ENCODE measurements at regions not wholly inside any gene's neighbourhood (a gene's known extent, or its start where the extent isn't known, plus 50 kb on each side); places are given as distances from the start of the nearest gene placed in this dataset.

- Histone ChIP-seq H3K9me3 (ENCODE audit: control insufficient read depth, insufficient read depth, low read length) (no peaks in the 10 kb centered on the region), H3K27ac (ENCODE audit: low read depth, low read length) (no peak overlapping the region), H3K27me3 (ENCODE audit: control insufficient read depth, insufficient read depth, low read length) (no peaks in the 10 kb centered on the region), H3K4me1 (ENCODE audit: control insufficient read depth, insufficient read depth, low read length) (no peaks in the 10 kb centered on the region), H3K36me3 (ENCODE audit: control insufficient read depth, insufficient read depth, low read length) (no peaks in the 10 kb centered on the region), H3K4me3 (ENCODE audit: low read depth, low read length) (no peak overlapping the region)
- 100% methylated on average over 4 of the region's 4 CpGs for WGBS (ENCODE audit: insufficient coverage)
- no peak for DNase-seq (ENCODE audit: low read depth in 4 of 6, low spot score in 6 of 6)
Observed at GRCh38 chr7:41065663-41066062, 637.2 kb downstream of the INHBA start.

GRCh38 chr7:41063116-41063515 is 639.8 kb downstream of the INHBA start:
- no peak overlapping the region for H3K4me3 ChIP-seq (ENCODE audit: low read depth, low read length)
- H3K27me3 ChIP-seq (ENCODE audit: control insufficient read depth, insufficient read depth, low read length): no peaks in the 10 kb centered on the region
- H3K4me1 ChIP-seq (ENCODE audit: control insufficient read depth, insufficient read depth, low read length): no peaks in the 10 kb centered on the region
- no peak for DNase-seq (ENCODE audit: low read depth in 4 of 6, low spot score in 6 of 6)
- H3K27ac ChIP-seq (ENCODE audit: low read depth, low read length): no peak overlapping the region
- WGBS (ENCODE audit: insufficient coverage): no CpG with 5 or more reads among the region's 4 CpGs
- H3K9me3 ChIP-seq (ENCODE audit: control insufficient read depth, insufficient read depth, low read length): no peaks in the 10 kb centered on the region
- H3K36me3 ChIP-seq (ENCODE audit: control insufficient read depth, insufficient read depth, low read length): no peaks in the 10 kb centered on the region

- H3K4me1 ChIP-seq (ENCODE audit: control insufficient read depth, insufficient read depth, low read length): no peaks in the 10 kb centered on the region
- no peaks in the 10 kb centered on the region for H3K9me3 ChIP-seq (ENCODE audit: control insufficient read depth, insufficient read depth, low read length)
- no peak overlapping the region for H3K27ac ChIP-seq (ENCODE audit: low read depth, low read length)
- no peaks in the 10 kb centered on the region for H3K36me3 ChIP-seq (ENCODE audit: control insufficient read depth, insufficient read depth, low read length)
- no peak overlapping the region for H3K4me3 ChIP-seq (ENCODE audit: low read depth, low read length)
- no peak for DNase-seq (ENCODE audit: low read depth in 4 of 6, low spot score in 6 of 6)
- no peaks in the 10 kb centered on the region for H3K27me3 ChIP-seq (ENCODE audit: control insufficient read depth, insufficient read depth, low read length)
- 97% methylated on average over 5 of the region's 6 CpGs for WGBS (ENCODE audit: insufficient coverage)
Observed at GRCh38 chr7:41060796-41061195, 642.1 kb downstream of the INHBA start.

- no peak for DNase-seq (ENCODE audit: low read depth in 4 of 6, low spot score in 6 of 6)
- Histone ChIP-seq H3K4me3 (ENCODE audit: low read depth, low read length) (no peak overlapping the region), H3K27ac (ENCODE audit: low read depth, low read length) (no peak overlapping the region), H3K27me3 (ENCODE audit: control insufficient read depth, insufficient read depth, low read length) (no peaks in the 10 kb centered on the region), H3K36me3 (ENCODE audit: control insufficient read depth, insufficient read depth, low read length) (no peaks in the 10 kb centered on the region), H3K4me1 (ENCODE audit: control insufficient read depth, insufficient read depth, low read length) (no peaks in the 10 kb centered on the region), H3K9me3 (ENCODE audit: control insufficient read depth, insufficient read depth, low read length) (no peaks in the 10 kb centered on the region)
- WGBS (ENCODE audit: insufficient coverage): no CpG with 5 or more reads among the region's 4 CpGs
Observed at GRCh38 chr7:41059796-41060195, 643.1 kb downstream of the INHBA start.

- no peaks in the 10 kb centered on the region for H3K9me3 ChIP-seq (ENCODE audit: control insufficient read depth, insufficient read depth, low read length)
- no peak overlapping the region for H3K27ac ChIP-seq (ENCODE audit: low read depth, low read length)
- DNase-seq (ENCODE audit: low read depth in 4 of 6, low spot score in 6 of 6): no peak
- 97% methylated on average over 4 of the region's 4 CpGs for WGBS (ENCODE audit: insufficient coverage)
- H3K4me3 ChIP-seq (ENCODE audit: low read depth, low read length): no peak overlapping the region
- no peaks in the 10 kb centered on the region for H3K4me1 ChIP-seq (ENCODE audit: control insufficient read depth, insufficient read depth, low read length)
- H3K36me3 ChIP-seq (ENCODE audit: control insufficient read depth, insufficient read depth, low read length): no peaks in the 10 kb centered on the region
- no peaks in the 10 kb centered on the region for H3K27me3 ChIP-seq (ENCODE audit: control insufficient read depth, insufficient read depth, low read length)
Observed at GRCh38 chr7:41058986-41059741, 643.7 kb downstream of the INHBA start.

- Histone ChIP-seq H3K36me3 (ENCODE audit: control insufficient read depth, insufficient read depth, low read length) (no peaks in the 10 kb centered on the region), H3K27ac (ENCODE audit: low read depth, low read length) (no peak overlapping the region), H3K9me3 (ENCODE audit: control insufficient read depth, insufficient read depth, low read length) (no peaks in the 10 kb centered on the region), H3K4me3 (ENCODE audit: low read depth, low read length) (no peak overlapping the region), H3K4me1 (ENCODE audit: control insufficient read depth, insufficient read depth, low read length) (peaks cover 3% of the 10 kb centered on the region), H3K27me3 (ENCODE audit: control insufficient read depth, insufficient read depth, low read length) (no peaks in the 10 kb centered on the region)
- peak in 3 of 6 donors; percentile 6 to 85 (median 45) for DNase-seq (ENCODE audit: low read depth in 4 of 6, low spot score in 6 of 6)
- 74% methylated on average over 9 of the region's 11 CpGs for WGBS (ENCODE audit: insufficient coverage)
Observed at GRCh38 chr7:41054960-41055661, 647.8 kb downstream of the INHBA start.

GRCh38 chr7:41053820-41054219 is 649.1 kb downstream of the INHBA start:
- H3K4me3 ChIP-seq (ENCODE audit: low read depth, low read length): no peak overlapping the region
- no peaks in the 10 kb centered on the region for H3K27me3 ChIP-seq (ENCODE audit: control insufficient read depth, insufficient read depth, low read length)
- no peak overlapping the region for H3K27ac ChIP-seq (ENCODE audit: low read depth, low read length)
- no peak for DNase-seq (ENCODE audit: low read depth in 4 of 6, low spot score in 6 of 6)
- no CpG with 5 or more reads among the region's 2 CpGs for WGBS (ENCODE audit: insufficient coverage)
- H3K36me3 ChIP-seq (ENCODE audit: control insufficient read depth, insufficient read depth, low read length): no peaks in the 10 kb centered on the region
- peaks cover 3% of the 10 kb centered on the region for H3K4me1 ChIP-seq (ENCODE audit: control insufficient read depth, insufficient read depth, low read length)
- H3K9me3 ChIP-seq (ENCODE audit: control insufficient read depth, insufficient read depth, low read length): no peaks in the 10 kb centered on the region

- no peaks in the 10 kb centered on the region for H3K27me3 ChIP-seq (ENCODE audit: control insufficient read depth, insufficient read depth, low read length)
- H3K4me1 ChIP-seq (ENCODE audit: control insufficient read depth, insufficient read depth, low read length): peaks cover 3% of the 10 kb centered on the region
- H3K4me3 ChIP-seq (ENCODE audit: low read depth, low read length): no peak overlapping the region
- no peaks in the 10 kb centered on the region for H3K36me3 ChIP-seq (ENCODE audit: control insufficient read depth, insufficient read depth, low read length)
- no peak for DNase-seq (ENCODE audit: low read depth in 4 of 6, low spot score in 6 of 6)
- H3K27ac ChIP-seq (ENCODE audit: low read depth, low read length): no peak overlapping the region
- 92% methylated on average over 3 of the region's 6 CpGs for WGBS (ENCODE audit: insufficient coverage)
- no peaks in the 10 kb centered on the region for H3K9me3 ChIP-seq (ENCODE audit: control insufficient read depth, insufficient read depth, low read length)
Observed at GRCh38 chr7:41052736-41053135, 650.2 kb downstream of the INHBA start.

GRCh38 chr7:41052201-41052600 is 650.7 kb downstream of the INHBA start:
- WGBS (ENCODE audit: insufficient coverage): 73% methylated on average over 1 of the region's 3 CpGs
- Histone ChIP-seq H3K36me3 (ENCODE audit: control insufficient read depth, insufficient read depth, low read length) (no peaks in the 10 kb centered on the region), H3K4me3 (ENCODE audit: low read depth, low read length) (no peak overlapping the region), H3K27me3 (ENCODE audit: control insufficient read depth, insufficient read depth, low read length) (no peaks in the 10 kb centered on the region), H3K4me1 (ENCODE audit: control insufficient read depth, insufficient read depth, low read length) (peaks cover 3% of the 10 kb centered on the region), H3K9me3 (ENCODE audit: control insufficient read depth, insufficient read depth, low read length) (no peaks in the 10 kb centered on the region), H3K27ac (ENCODE audit: low read depth, low read length) (no peak overlapping the region)
- DNase-seq (ENCODE audit: low read depth in 4 of 6, low spot score in 6 of 6): no peak

- no peaks in the 10 kb centered on the region for H3K9me3 ChIP-seq (ENCODE audit: control insufficient read depth, insufficient read depth, low read length)
- no peaks in the 10 kb centered on the region for H3K36me3 ChIP-seq (ENCODE audit: control insufficient read depth, insufficient read depth, low read length)
- H3K4me3 ChIP-seq (ENCODE audit: low read depth, low read length): no peak overlapping the region
- DNase-seq (ENCODE audit: low read depth in 4 of 6, low spot score in 6 of 6): peak in 3 of 6 donors; percentile 33 to 63 (median 61)
- 18% methylated on average over 6 of the region's 10 CpGs for WGBS (ENCODE audit: insufficient coverage)
- H3K4me1 ChIP-seq (ENCODE audit: control insufficient read depth, insufficient read depth, low read length): peaks cover 3% of the 10 kb centered on the region
- no peak overlapping the region for H3K27ac ChIP-seq (ENCODE audit: low read depth, low read length)
- no peaks in the 10 kb centered on the region for H3K27me3 ChIP-seq (ENCODE audit: control insufficient read depth, insufficient read depth, low read length)
Observed at GRCh38 chr7:41051535-41051934, 651.4 kb downstream of the INHBA start.
